GM18861 (cell line): ENCODE measurements at regions not wholly inside any gene's neighbourhood (a gene's known extent, or its start where the extent isn't known, plus 50 kb on each side); places are given as distances from the start of the nearest gene placed in this dataset.

Experiments used
- ATAC-seq: cut with Tn5 transposase; IDR thresholded peaks from one replicate; pipeline ENCODE4 v1.9.1; 2021; ENCODE audit not compliant: unreplicated experiment

- ATAC-seq = no peak
Measured at GRCh38 chr5:35282810-35283209, 52.5 kb upstream of the PRLR start.

DNA sequence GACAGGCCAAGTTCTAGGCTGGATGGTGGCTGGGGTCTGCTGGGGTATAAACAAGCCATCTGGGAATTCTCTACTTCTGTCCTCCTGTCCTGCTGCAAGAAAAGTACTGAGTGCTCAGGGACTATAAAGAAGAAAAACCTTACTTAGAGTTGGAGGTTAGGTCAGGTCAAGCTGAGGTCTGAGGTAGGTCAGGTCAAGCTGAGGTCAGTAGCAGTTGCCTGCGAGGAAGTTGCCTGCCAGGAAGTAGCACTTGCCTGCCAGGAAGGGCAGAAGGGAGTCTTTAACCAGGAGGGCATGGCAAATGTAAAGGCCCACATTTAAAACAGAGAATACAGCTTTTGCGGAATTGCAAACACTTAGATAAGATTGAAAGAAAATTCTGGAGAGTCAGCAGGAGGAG, 51.3 kb upstream of the PRLR start:
- peak; percentile 72 for ATAC-seq
